ENCODE measurements at regions not wholly inside any gene's neighbourhood (a gene's known extent, or its start where the extent isn't known, plus 50 kb on each side); places are given as distances from the start of the nearest gene placed in this dataset.

DNA sequence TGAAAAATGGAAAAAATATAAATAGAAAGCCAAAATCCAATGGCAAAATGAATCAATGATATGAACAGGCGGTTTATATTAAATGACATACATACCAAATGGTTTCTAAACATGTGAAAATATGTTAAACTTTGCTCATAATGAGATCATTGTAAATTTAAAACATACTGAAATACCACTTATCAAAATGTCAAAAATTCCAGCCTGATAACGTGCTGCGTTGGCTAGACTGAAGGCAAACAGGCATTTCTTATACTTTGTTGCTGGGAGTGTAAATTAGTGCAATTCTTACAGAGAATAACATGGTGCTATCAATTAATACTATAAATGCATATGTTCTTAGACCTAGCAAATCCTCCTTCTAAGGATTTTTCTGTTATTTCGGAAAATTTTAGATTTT lies 225.8 kb upstream of the FAM3C start:
- TF ChIP-seq, protein P1, sequence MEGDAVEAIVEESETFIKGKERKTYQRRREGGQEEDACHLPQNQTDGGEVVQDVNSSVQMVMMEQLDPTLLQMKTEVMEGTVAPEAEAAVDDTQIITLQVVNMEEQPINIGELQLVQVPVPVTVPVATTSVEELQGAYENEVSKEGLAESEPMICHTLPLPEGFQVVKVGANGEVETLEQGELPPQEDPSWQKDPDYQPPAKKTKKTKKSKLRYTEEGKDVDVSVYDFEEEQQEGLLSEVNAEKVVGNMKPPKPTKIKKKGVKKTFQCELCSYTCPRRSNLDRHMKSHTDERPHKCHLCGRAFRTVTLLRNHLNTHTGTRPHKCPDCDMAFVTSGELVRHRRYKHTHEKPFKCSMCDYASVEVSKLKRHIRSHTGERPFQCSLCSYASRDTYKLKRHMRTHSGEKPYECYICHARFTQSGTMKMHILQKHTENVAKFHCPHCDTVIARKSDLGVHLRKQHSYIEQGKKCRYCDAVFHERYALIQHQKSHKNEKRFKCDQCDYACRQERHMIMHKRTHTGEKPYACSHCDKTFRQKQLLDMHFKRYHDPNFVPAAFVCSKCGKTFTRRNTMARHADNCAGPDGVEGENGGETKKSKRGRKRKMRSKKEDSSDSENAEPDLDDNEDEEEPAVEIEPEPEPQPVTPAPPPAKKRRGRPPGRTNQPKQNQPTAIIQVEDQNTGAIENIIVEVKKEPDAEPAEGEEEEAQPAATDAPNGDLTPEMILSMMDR (IDR thresholded peaks at IDR 0.05; ENCODE audit: extremely low read depth in 1 of 2, insufficient read depth in 1 of 2, low read depth in 1 of 2, low read length in 2 of 2), result no peak
- TF ChIP-seq MAX (IDR thresholded peaks at IDR 0.05; ENCODE audit: insufficient read depth, insufficient read length) (no peak), FOS (IDR thresholded peaks at IDR 0.05; ENCODE audit: borderline replicate concordance, insufficient read depth, low read length) (no peak), POLR2A (IDR thresholded peaks at IDR 0.05; ENCODE audit: low read depth, low read length) (no peak), POLR2AphosphoS5 (IDR thresholded peaks at IDR 0.05; ENCODE audit: insufficient read depth, low read depth, low read length) (no peak), GATA2 (IDR thresholded peaks at IDR 0.05; ENCODE audit: insufficient read depth, insufficient read length, low read depth, low read length) (no peak), EZH2 (IDR thresholded peaks at IDR 0.05; ENCODE audit: borderline replicate concordance, low read depth, low read length, severe bottlenecking) (no peak), MYC (IDR thresholded peaks at IDR 0.05; ENCODE audit: low read depth, low read length) (no peak)
